ENCODE measurements at regions not wholly inside any gene's neighbourhood (a gene's known extent, or its start where the extent isn't known, plus 50 kb on each side); places are given as distances from the start of the nearest gene placed in this dataset.

DNA sequence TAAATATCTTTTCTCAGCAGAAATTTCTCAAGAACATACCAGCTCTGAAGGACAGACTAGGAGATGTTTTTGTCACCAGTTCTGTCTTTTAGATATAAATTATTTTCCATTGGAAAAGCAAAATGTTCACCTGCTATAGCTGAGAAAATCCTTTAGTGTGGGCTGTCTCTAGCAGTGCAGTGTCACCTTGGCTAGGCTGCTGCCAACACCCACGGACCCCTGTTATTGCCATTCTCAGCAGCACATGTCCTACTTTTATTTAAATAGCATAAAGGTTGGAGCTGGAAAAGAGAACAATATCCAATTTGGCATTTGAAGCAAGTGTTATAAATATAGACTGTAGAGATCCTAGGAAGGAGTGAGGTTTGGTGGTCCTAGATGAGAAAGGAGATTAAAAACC is 156.4 kb downstream of the TPH2 start:
- TF ChIP-seq CTCF (IDR thresholded peaks at IDR 0.05; ENCODE audit: low read length, missing control alignments): no peak
- H3K4me3 ChIP-seq (replicated peaks; ENCODE audit: low read depth, low read length): no peak overlapping the region
- no peak for DNase-seq (ENCODE audit: low read depth)

DNA sequence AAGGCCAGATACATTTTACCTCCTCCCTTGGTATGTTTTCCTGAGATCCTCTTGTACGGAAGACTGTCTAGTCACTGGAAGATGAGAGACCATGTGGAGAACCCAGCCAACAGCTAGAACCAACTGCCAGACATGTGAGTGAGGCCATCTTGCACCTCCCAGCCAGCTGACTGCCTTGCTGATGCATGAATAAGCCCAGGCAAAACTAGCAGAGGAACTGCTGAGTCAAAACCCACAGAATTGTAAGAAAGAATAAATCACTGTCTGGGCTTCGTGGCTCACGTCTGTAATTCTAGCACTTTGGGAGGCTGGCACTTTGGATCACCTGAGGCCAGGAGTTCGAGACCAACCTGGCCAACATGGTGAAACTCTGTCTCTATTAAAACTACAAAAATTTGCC is 160.0 kb downstream of the TPH2 start:
- no peak for DNase-seq (ENCODE audit: low read depth)
- H3K4me3 ChIP-seq (replicated peaks; ENCODE audit: low read depth, low read length): no peak overlapping the region
- no peak for TF ChIP-seq CTCF (IDR thresholded peaks at IDR 0.05; ENCODE audit: low read length, missing control alignments)

GRCh38 chr12:72100854-72101253 is 162.2 kb downstream of the TPH2 start:
- H3K4me3 ChIP-seq (replicated peaks; ENCODE audit: low read depth, low read length): no peak overlapping the region
- no peak for TF ChIP-seq CTCF (IDR thresholded peaks at IDR 0.05; ENCODE audit: low read length, missing control alignments)
- DNase-seq (ENCODE audit: low read depth): no peak

- H3K4me3 ChIP-seq (replicated peaks; ENCODE audit: low read depth, low read length): no peak overlapping the region
- no peak for TF ChIP-seq CTCF (IDR thresholded peaks at IDR 0.05; ENCODE audit: low read length, missing control alignments)
- DNase-seq (ENCODE audit: low read depth): no peak
Measured at GRCh38 chr12:72102150-72102549, 163.5 kb downstream of the TPH2 start.

- TF ChIP-seq CTCF (IDR thresholded peaks at IDR 0.05; ENCODE audit: low read length, missing control alignments): no peak
- DNase-seq (ENCODE audit: low read depth): no peak
- H3K4me3 ChIP-seq (replicated peaks; ENCODE audit: low read depth, low read length): no peak overlapping the region
Measured at GRCh38 chr12:72105849-72106248, 166.3 kb upstream of the TRHDE start.

DNA sequence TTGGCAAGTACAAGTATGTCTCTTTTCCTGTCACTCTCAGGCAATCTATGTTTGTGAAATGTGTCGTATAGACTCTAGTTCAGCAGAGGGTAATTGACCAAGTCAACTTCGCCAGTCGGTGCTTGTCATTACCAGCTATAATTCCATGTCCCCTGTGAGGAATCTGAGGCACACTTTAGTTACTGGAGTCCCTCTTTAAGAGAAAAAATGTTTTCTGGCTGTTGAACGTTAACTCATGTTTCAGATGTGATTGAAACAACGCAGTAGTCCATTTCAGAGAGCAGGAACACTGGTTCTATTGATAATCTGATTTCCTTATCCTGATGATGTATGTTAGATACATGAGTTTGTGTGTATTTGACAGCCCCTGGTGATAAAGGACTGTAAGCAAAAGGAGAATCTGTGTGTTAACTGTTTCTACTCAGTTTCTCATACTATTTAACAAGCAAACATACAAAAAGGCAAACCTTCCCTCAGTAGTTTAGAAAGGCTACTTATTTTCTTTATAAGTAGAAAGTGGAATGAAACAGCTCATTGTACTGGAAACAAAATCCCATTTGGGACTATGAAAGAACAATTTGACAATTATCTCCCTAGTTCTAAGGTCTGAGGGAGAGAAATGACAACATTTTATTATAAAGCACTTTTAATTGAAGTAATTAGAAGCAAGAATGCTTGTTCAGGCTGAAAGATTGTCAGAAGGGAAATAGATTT is 161.1 kb upstream of the TRHDE start:
- DNase-seq (ENCODE audit: low read depth): no peak
- H3K4me3 ChIP-seq (replicated peaks; ENCODE audit: low read depth, low read length): no peak overlapping the region
- TF ChIP-seq CTCF (IDR thresholded peaks at IDR 0.05; ENCODE audit: low read length, missing control alignments): no peak

- no peak for DNase-seq (ENCODE audit: low read depth)
- TF ChIP-seq CTCF (IDR thresholded peaks at IDR 0.05; ENCODE audit: low read length, missing control alignments): no peak
- no peak overlapping the region for H3K4me3 ChIP-seq (replicated peaks; ENCODE audit: low read depth, low read length)
Measured at GRCh38 chr12:72111706-72112105, 160.5 kb upstream of the TRHDE start.

Measured in fibroblast of pulmonary artery (primary cell).